ENCODE measurements at regions not wholly inside any gene's neighbourhood (a gene's known extent, or its start where the extent isn't known, plus 50 kb on each side); places are given as distances from the start of the nearest gene placed in this dataset.

DNA sequence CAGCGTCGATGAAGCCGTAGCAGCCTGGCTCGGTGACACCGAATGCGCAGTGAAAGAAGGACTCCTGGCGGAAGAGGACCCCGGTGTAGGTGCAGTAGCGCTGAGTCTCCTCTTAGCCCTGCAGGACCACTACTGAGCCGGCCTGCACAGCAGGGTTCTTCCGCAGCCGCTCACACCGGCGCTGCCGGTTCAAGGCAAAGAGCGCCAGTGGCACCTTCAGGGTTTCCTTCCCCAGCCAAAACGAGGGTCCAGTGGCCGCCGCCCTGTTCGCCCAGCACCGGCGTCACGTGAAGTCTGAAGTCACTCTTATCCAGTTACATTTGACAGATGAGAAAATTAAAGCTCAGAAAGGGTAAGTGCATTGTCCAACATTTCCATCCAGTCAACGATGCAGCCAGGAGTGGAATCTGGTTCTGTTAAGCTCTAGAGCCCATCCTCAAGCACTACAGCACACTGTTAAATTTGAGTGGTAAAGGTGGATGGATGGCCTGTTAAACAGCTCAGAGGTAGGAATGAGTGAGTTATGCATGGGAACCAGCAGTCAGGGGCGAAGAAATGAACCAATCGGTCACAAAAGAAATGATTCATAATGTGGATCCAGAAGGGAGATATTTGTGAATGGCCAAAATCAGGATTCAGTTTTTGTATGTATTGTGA, 50.2 kb upstream of the SMIM36 start:
- DNase-seq = no peak
- no peaks in the 10 kb centered on the region for H3K36me3 ChIP-seq
- WGBS, 3 donors = 94 to 95% (median 95%) methylated on average over 26 of the region's 26 CpGs
- no peaks in the 10 kb centered on the region for H3K9me3 ChIP-seq
- no peak overlapping the region for H3K27ac ChIP-seq
- intact Hi-C loops (cut with DNase I) = no loop called here
- H3K4me1 ChIP-seq (ENCODE audit: insufficient read depth) = peaks cover 5% of the 10 kb centered on the region
- H3K27me3 ChIP-seq = no peaks in the 10 kb centered on the region
- TF ChIP-seq, protein P1, sequence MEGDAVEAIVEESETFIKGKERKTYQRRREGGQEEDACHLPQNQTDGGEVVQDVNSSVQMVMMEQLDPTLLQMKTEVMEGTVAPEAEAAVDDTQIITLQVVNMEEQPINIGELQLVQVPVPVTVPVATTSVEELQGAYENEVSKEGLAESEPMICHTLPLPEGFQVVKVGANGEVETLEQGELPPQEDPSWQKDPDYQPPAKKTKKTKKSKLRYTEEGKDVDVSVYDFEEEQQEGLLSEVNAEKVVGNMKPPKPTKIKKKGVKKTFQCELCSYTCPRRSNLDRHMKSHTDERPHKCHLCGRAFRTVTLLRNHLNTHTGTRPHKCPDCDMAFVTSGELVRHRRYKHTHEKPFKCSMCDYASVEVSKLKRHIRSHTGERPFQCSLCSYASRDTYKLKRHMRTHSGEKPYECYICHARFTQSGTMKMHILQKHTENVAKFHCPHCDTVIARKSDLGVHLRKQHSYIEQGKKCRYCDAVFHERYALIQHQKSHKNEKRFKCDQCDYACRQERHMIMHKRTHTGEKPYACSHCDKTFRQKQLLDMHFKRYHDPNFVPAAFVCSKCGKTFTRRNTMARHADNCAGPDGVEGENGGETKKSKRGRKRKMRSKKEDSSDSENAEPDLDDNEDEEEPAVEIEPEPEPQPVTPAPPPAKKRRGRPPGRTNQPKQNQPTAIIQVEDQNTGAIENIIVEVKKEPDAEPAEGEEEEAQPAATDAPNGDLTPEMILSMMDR (IDR thresholded peaks at IDR 0.05) = no peak
- TF ChIP-seq POLR2A (IDR thresholded peaks at IDR 0.05) = no peak
- TF ChIP-seq EP300 (IDR thresholded peaks at IDR 0.05) = no peak
- H3K4me3 ChIP-seq = no peak overlapping the region
